ENCODE measurements at regions not wholly inside any gene's neighbourhood (a gene's known extent, or its start where the extent isn't known, plus 50 kb on each side); places are given as distances from the start of the nearest gene placed in this dataset.
A peak's percentile ranks its signal among the peaks of the same experiment; 100 is the strongest.

DNA sequence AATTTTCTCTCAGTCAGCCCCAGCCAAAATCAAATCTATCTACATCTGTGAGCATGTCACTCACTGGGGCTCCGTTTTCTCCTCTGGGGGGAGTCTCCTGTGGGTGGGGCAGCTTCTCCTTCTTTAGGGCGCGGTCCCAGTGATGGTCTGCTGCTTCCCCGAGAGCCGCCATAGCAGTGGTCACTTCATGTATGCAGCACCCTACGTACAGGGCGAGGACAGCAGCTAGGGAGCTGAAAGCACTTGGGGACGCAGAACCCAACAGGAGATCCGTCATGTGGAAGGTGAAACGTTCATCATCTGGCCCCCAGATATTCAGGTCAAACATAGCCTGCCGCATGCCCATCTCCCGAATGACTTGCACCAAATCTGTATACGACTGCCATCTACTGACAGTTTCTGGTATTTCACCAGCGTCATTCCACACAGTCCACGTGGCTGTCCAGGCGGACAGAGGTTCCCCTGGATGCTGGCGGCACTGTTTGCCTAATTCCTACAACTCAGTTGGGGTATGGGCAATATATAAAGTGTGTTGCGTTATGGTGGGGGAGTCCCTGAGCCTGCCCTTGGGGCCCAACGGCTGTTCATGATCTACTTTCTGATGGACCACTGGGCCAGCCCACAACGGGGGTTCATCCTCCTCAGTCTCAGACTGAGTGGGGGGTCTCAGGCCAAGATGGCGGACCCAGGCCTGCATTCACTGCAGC lies 795.0 kb downstream of the EFNA5 start:
- no peaks in the 10 kb centered on the region for H3K36me3 ChIP-seq (replicated peaks)
- peak; percentile 50 for TF ChIP-seq CTCF (IDR thresholded peaks at IDR 0.05; ENCODE audit: low read depth, low read length, missing control alignments)
- H3K27me3 ChIP-seq (replicated peaks): no peaks in the 10 kb centered on the region
- no peak overlapping the region for H3K4me3 ChIP-seq (ENCODE audit: low read depth, low read length)
- no peak overlapping the region for H3K27ac ChIP-seq
- no peak for DNase-seq
- in situ Hi-C loops (cut with HindIII; ENCODE audit: low pct_ligation_motif_present, low sequenced_read_pairs): no loop called here

GRCh38 chr5:106874974-106875373 lies 795.8 kb downstream of the EFNA5 start:
- Histone ChIP-seq H3K27ac (no peak overlapping the region), H3K36me3 (replicated peaks) (no peaks in the 10 kb centered on the region), H3K27me3 (replicated peaks) (no peaks in the 10 kb centered on the region), H3K4me3 (ENCODE audit: low read depth, low read length) (no peak overlapping the region)
- no peak for DNase-seq
- in situ Hi-C loops (cut with HindIII; ENCODE audit: low pct_ligation_motif_present, low sequenced_read_pairs): no loop called here
- TF ChIP-seq CTCF (IDR thresholded peaks at IDR 0.05; ENCODE audit: low read depth, low read length, missing control alignments): no peak

GRCh38 chr5:106874531-106874930 lies 796.2 kb downstream of the EFNA5 start:
- DNase-seq: no peak
- TF ChIP-seq CTCF (IDR thresholded peaks at IDR 0.05; ENCODE audit: low read depth, low read length, missing control alignments): no peak
- Histone ChIP-seq H3K27ac (no peak overlapping the region), H3K27me3 (replicated peaks) (no peaks in the 10 kb centered on the region), H3K36me3 (replicated peaks) (no peaks in the 10 kb centered on the region), H3K4me3 (ENCODE audit: low read depth, low read length) (no peak overlapping the region)
- in situ Hi-C loops (cut with HindIII; ENCODE audit: low pct_ligation_motif_present, low sequenced_read_pairs): no loop called here

DNA sequence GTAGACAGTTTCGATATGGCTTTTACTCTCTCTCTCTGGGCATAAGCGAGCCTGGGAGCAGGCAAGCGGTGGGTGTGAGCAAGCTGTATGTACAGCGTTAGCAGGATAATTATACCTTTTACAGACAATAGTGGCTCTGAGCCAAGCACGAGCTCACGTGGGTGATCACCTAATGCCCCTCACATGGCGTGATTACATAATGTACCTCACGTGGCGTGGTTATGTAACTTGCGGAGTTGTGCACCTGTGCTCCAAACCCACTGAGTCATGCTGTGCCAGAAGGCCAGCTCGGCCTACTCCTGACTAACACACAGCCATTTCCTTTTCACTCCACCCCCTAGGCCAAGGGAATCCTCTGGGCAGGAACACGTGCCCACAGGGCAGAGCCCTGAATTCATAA lies 797.2 kb downstream of the EFNA5 start:
- H3K4me3 ChIP-seq (ENCODE audit: low read depth, low read length): no peak overlapping the region
- TF ChIP-seq CTCF (IDR thresholded peaks at IDR 0.05; ENCODE audit: low read depth, low read length, missing control alignments): no peak
- H3K36me3 ChIP-seq (replicated peaks): no peaks in the 10 kb centered on the region
- H3K27ac ChIP-seq: no peak overlapping the region
- DNase-seq: no peak
- no peaks in the 10 kb centered on the region for H3K27me3 ChIP-seq (replicated peaks)
- in situ Hi-C loops (cut with HindIII; ENCODE audit: low pct_ligation_motif_present, low sequenced_read_pairs): no loop called here

GRCh38 chr5:106865279-106865678 lies 805.5 kb downstream of the EFNA5 start:
- H3K36me3 ChIP-seq (replicated peaks): no peaks in the 10 kb centered on the region
- DNase-seq: no peak
- no peak for TF ChIP-seq CTCF (IDR thresholded peaks at IDR 0.05; ENCODE audit: low read depth, low read length, missing control alignments)
- H3K27me3 ChIP-seq (replicated peaks): no peaks in the 10 kb centered on the region
- in situ Hi-C loops (cut with HindIII; ENCODE audit: low pct_ligation_motif_present, low sequenced_read_pairs): no loop called here
- H3K4me3 ChIP-seq (ENCODE audit: low read depth, low read length): no peak overlapping the region
- H3K27ac ChIP-seq: no peak overlapping the region
